ENCODE measurements at regions not wholly inside any gene's neighbourhood (a gene's known extent, or its start where the extent isn't known, plus 50 kb on each side); places are given as distances from the start of the nearest gene placed in this dataset.

GRCh38 chr16:85329059-85329812 lies 217.0 kb upstream of the CIBAR2 start:
- no peak for DNase-seq

- DNase-seq: no peak
Measured at GRCh38 chr16:85330006-85330693, 217.9 kb upstream of the CIBAR2 start.

GRCh38 chr16:85330694-85331188 lies 218.5 kb upstream of the CIBAR2 start:
- DNase-seq: no peak

- DNase-seq: no peak
Measured at GRCh38 chr16:85331688-85332087, 219.4 kb upstream of the CIBAR2 start.

GRCh38 chr16:85332175-85332574 lies 219.9 kb upstream of the CIBAR2 start:
- DNase-seq: no peak

- no peak for DNase-seq
Measured at GRCh38 chr16:85333337-85333736, 221.1 kb upstream of the CIBAR2 start.

GRCh38 chr16:85333744-85334640 lies 221.7 kb upstream of the CIBAR2 start:
- DNase-seq: no peak

GRCh38 chr16:85334718-85335583 lies 222.7 kb upstream of the CIBAR2 start:
- no peak for DNase-seq

- no peak for DNase-seq
Measured at GRCh38 chr16:85335584-85336491, 223.6 kb upstream of the CIBAR2 start.

GRCh38 chr16:85337910-85338637 lies 225.8 kb upstream of the CIBAR2 start:
- DNase-seq: no peak

GRCh38 chr16:85338638-85338982 lies 226.3 kb upstream of the CIBAR2 start:
- DNase-seq: no peak

- no peak for DNase-seq
Measured at GRCh38 chr16:85338989-85339685, 226.9 kb upstream of the CIBAR2 start.

GRCh38 chr16:85341972-85342695 lies 229.9 kb upstream of the CIBAR2 start:
- DNase-seq: no peak

- DNase-seq: no peak
Measured at GRCh38 chr16:85344502-85345128, 232.3 kb upstream of the CIBAR2 start.

GRCh38 chr16:85345129-85345639 lies 232.9 kb upstream of the CIBAR2 start:
- DNase-seq: no peak

- DNase-seq: no peak
Measured at GRCh38 chr16:85346404-85347212, 234.3 kb upstream of the CIBAR2 start.

GRCh38 chr16:85347213-85347591 lies 234.9 kb upstream of the CIBAR2 start:
- DNase-seq: no peak

Data from activated gamma-delta T cell (primary cell).